Jurkat, Clone E6-1 (cell line): ENCODE measurements at regions not wholly inside any gene's neighbourhood (a gene's known extent, or its start where the extent isn't known, plus 50 kb on each side); places are given as distances from the start of the nearest gene placed in this dataset.
A peak's percentile ranks its signal among the peaks of the same experiment; 100 is the strongest.
"Not testable (repeated sequence)": the region's sequence is repeated elsewhere in the genome, so short reads cannot be mapped to it uniquely, and the experiment has no call there.

Experiments used
- DNase-seq: peaks from one replicate; pipeline ENCODE4 v3.0.0-alpha.2; 2011; ENCODE audit warnings: low read depth, low spot score
- H3K4me3 ChIP-seq: 2 replicates; pipeline ENCODE4 v1.5.1; 2011; ENCODE audit warnings: mild to moderate bottlenecking, low read length, control low read depth, moderate library complexity

DNA sequence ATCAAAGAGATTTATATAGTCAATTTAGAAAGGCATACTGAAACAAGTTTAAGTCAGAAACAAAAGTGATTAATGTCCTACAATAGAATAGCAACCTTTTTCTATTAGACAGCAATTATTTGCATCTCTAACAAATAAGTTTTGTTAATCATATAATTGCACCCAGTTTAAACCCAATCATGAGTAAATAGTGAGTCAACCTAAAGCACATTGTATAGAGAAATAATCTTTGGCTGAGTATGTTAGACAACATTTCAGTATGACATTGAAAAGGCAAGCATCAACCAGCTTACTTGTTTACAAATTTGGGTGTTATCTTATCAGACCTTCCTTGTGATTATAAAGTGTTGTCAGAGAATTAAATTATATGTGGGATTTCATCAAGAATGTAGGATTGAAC, 209.5 kb downstream of the IL15 start:
- no peak overlapping the region for H3K4me3 ChIP-seq
- no peak for DNase-seq

DNA sequence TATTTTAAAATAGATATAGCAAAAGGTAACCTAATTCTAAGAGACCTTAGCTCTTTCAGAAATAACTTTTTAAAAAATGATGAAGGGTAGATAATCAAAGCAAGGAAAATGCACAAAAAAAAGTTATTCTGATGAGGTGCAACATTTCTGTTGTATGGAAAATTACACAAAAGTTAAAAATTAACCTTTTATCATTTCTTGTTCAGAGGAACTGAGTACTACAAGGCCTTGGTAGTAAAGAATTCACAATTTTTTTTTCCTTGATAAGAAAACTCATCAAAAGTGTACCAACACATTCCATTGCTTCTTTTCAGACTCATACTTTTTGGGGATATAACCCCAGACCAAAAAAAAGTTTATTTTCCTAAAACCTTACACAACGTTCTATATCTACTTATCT, 213.0 kb downstream of the IL15 start:
- H3K4me3 ChIP-seq, result no peak overlapping the region
- no peak for DNase-seq

DNA sequence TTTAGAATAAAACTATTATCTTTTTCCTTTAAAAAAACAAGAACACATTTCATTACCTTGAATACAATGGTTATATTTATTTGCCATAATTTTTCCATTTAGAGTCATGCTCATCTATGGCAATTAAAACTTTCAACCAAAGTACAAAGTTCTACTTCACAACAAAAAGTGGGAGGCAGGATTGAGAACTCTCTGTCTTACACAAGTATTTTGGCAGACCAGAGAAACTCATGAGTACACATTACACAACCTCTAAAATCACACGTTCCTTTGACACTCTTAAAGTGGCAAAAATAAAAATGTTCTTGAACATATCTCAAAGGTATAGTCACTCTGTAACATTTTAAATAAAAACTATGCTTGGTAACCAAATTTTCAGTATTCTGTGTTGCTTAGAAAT, 213.4 kb downstream of the IL15 start:
- no peak overlapping the region for H3K4me3 ChIP-seq
- DNase-seq, result no peak

DNA sequence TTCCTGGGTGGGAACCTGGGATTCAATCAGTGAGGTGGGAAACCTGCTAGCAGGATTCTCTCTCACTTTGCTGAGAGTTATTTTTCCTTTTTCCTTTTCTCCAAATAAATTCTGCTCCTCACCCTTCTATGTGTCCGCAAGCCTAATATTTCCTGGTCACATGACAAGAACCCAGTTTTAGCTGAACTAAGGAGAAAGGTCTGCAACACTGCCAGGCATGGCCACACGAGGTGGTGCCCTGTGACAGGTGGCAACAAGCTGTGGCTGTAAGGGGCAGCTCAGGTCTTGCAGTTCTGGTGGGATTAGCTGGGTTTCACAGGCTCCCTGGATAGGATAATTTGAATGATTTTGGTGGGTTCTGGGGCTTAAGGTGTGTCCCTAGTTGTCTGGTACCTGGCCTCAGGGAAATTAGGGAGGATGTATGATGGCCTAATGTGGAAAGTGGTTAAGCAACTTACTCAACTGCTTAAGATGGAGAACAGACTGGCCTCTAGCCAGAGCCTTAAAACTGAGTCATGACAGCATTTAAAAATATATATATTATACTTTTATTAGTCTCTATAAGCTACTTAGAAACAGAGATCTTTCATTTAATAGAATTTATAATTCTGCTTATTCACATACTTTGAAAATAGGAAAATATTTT, 215.0 kb downstream of the IL15 start:
- H3K4me3 ChIP-seq, result no peak overlapping the region
- no peak for DNase-seq

DNA sequence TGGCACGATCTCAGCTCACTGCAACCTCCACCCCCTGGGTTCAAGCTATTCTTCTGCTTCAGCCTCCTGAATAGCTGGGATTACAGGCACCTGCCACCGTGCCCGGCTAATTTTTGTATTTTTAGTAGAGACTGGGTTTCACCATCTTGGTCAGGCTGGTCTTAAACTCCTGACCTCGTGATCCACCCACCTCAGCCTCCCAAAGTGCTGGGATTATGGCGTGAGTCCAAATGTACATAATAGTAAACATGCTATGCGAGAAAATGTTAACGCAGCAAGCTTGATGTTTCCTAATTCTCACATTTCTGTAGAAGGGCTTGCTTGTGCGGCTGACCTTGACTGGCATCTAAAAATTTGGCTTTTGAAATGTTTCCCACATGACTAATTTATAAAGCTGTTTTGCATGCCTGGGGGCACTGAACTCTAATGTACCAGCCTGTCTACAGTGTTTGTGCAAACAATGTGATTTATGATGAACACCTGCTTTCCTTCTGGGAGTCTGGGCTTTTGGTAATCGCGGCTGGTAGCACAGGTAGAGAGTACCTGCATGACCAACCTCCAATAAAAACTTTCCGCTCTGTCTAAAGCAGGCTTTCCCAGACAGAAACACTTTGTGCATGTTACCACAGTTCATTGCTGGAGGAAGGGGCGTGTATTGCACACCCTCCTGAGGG, 216.8 kb downstream of the IL15 start:
- no peak for DNase-seq

DNA sequence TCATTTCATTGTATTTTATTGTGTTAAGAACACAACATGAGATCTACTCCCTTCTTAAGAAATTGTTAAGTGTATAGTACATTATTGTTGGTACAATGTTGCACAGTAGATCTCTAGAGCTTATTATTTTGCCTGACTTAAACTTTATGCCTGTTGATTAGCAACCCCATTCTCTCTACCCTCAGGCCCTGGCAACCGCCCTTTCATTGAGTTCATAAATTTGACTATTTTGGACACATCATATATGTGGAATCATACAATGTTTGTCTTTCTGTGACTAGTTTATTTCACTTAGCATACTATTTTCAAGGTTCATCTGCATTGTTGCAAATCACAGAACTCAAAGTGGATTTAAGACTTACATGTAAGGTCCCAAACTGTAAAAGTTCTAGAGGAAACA, 222.1 kb downstream of the IL15 start:
- no peak overlapping the region for H3K4me3 ChIP-seq
- no peak for DNase-seq

More for the DNA sequence above, 216.8 kb downstream of the IL15 start:
- no peak overlapping the region for H3K4me3 ChIP-seq

DNA sequence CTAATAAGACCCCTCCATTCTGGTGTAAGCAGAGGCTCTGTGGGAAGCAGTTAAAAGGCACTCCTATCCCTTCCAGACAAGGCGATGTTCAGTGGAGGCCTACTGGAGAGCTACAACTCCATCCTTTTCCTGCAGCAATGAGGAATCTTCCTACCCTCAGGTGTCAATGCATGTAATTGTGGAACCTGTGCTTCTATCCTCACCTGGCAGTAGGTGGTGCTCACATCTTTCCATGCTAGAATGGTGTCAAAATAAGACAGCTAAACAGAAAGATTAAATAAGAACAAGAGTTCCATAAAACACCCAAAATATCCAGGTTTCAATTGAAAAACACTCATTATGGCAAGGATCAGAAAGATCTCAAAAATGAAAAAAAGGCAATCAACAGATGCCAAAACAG, 224.6 kb downstream of the IL15 start:
- no peak overlapping the region for H3K4me3 ChIP-seq
- DNase-seq, result peak; percentile 30

DNA sequence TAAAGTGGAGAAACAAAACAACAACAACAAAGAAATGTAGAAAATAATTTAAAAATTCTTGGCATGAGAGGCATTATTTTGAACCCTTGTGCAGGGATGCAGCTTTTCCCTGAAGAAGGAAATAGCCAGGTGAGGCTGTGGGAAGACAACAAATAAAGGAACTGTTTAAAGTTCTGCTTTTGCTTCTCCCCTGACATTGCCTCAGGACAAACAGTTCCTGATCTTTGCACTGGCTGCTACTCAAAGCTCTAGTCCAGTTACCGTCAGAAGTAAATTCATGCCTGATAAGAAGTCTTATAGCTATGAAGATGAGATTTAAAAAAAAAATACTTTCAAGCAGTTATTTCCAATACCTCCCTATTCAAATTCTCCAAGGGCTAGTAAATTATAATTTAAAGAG, 233.8 kb downstream of the IL15 start:
- no peak overlapping the region for H3K4me3 ChIP-seq
- DNase-seq, result no peak

DNA sequence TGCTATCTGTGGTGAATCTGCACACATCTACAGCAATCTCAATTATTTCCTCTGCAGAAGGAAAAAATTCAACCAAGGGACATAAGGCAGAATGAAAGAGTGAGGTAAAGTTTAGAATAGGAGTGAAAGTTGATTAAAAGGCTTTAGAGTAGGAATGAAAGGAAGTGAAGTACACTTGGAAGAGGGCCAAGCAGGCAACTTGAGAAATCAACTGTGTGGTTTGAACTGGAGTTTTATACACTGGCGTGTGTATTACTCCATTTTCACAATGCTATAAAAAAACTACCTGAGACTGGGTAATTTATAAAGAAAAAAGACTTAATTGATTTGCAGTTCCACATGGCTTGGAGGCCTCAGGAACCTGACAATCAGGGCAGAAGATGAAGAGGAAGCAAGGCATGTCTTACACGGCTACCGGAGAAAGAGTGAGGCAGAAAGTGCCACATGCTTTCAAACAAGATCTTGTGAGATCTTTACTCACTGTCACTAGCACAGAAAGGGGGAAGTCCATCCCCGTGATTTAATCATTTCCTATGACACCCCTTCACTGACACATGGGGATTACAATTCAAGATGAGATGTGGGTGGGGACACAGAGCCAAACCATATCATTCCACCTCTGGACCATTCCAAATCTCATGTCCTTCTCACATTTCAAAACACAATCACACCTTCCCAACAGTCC, 234.8 kb downstream of the IL15 start:
- peak; percentile 39 for DNase-seq
- H3K4me3 ChIP-seq, result no peak overlapping the region

DNA sequence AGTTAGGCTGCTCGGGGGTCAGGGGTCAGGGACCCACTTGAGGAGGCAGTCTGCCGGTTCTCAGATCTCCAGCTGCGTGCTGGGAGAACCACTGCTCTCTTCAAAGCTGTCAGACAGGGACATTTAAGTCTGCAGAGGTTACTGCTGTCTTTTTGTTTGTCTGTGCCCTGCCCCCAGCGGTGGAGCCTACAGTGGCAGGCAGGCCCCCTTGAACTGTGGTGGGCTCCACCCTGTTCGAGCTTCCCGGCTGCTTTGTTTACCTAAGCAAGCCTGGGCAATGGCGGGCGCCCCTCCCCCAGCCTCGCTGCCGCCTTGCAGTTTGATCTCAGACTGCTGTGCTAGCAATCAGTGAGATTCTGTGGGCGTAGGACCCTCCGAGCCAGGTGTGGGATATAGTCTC, 246.3 kb downstream of the IL15 start:
- DNase-seq, H3K4me3 ChIP-seq: not testable (repeated sequence)

DNA sequence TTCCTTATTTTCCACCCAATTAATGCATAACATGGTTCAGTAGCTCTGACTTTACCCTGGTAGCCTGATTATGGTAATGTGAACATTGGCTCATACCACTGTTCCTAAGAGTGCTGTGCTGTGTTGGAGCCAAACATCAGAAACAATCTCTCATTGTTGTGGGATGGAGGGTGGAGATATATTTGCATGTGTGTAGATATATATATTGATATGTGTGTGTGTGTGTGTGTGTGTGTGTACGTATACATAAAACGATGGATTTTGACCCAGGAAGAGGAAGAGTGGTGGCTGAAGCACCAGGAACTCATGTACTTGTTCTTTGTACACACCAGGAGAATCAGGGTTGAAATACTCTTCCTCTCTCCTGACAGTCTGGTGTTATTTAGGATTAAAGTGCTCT, 247.7 kb downstream of the IL15 start:
- no peak overlapping the region for H3K4me3 ChIP-seq
- DNase-seq, result no peak

DNA sequence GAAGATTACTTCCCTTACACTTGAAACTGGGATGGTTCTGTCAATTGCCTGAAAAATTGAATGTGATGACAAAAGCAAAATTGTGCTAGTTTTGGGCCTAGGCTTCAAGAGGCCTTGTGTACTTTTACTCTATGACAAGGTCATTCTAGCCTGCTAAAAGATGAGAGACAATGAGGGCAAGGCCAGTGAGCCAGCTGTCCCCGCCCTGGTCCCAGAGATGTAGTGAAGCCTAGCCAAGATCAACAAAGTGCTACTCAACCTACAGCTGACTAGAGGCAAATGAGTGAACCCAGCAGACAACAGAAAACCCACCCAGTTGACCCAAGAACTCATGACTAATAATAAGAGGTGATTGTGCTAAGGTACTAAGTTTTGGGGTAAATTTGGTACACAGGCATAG, 248.7 kb downstream of the IL15 start:
- no peak for DNase-seq
- H3K4me3 ChIP-seq, result no peak overlapping the region

DNA sequence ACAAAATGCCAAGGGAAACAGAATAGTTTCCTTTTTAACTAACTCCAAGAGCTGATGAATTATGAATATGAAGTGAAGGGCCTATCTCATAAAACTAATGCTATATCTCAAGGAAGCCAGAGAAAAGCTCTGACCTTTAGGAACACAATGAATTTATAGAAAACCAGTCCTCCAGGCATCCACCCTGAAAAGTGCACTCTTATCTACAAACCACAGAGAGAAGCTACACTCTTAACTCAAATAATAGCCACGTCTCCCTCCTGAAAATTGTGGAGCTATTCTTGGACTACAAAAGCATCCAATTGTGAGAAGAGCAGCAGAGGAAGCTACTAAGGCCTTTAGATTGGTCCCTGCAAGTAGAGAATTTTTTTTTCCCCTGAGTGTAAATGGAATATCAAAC, 253.9 kb downstream of the IL15 start:
- DNase-seq, result no peak
- H3K4me3 ChIP-seq, result no peak overlapping the region

DNA sequence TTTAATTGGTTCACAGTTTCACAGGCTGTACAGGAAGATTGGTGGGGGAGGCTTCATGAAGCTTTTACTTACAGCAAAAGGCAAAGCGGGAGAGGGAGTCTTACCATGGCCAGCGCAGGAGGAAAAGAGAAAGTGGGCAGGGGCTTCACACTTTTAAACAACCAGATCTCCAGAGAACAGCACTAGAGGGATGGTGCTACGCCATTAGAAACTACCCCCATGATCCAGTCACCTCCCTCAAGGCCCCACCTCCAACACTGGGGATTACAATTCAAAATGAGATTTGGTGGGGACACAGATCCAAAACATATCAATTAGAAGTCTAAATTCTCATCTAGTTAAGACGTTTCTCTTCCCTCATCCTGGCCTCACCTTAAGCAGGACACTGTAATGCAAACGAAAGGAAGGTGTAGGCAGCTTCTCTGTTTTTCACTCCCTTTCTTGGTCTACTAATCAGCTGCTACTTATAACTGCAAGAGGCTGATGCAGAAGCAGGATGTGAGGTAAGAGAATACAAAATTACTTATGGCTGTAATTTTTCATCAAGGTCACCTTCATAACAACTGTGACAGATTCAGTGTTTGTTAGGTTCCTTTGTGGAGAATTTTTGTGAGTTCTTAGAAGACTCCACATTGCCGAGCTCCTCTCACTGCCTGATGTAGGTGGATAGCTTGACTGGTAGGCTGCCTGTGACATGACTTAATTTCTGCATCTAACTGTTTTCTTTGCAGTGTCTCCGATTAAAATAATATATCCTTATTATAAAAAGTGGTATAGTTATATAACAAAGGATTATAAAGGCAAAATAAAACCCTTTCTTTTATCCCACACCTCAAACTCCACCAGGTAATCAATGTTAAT, 255.1 kb downstream of the IL15 start:
- H3K4me3 ChIP-seq, result no peak overlapping the region
- no peak for DNase-seq

DNA sequence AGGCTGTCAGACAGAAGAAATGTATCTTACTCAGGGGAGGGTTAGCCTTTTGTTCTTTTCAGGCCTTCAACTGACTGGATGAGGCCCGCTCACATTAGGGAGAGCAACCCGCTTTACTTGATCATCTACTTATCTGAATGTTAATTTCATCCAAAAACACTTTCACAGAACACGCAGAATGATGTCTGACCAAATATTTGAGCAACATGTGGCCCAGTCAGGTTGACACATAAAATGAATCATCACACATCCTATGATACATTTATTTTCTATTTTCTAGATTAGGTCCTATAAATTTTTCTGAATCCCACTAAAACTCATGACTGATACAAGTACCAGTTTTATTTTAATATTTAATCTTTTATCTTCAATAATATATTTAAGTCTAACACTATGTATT, 260.3 kb downstream of the IL15 start:
- DNase-seq, result no peak
- no peak overlapping the region for H3K4me3 ChIP-seq

DNA sequence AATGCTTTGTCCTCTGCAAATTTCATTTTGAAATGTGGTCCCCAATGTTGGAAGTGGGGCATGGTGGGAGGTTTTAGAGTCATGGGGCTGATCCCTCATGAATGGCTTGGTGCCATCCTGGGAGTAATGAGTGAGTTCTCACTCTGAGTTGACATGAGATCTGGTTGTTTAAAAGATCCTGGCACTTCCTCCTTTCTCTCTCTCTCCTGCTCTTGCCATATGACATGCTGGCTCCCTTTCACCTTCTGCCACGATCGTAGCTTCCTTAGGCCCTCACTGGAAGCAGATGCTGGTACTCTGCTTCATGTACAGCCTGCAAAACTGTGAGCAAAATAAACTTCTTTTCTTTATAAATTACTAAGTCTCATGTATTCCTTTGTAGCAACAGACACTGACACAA, 262.0 kb downstream of the IL15 start:
- no peak for DNase-seq
- H3K4me3 ChIP-seq, result no peak overlapping the region

DNA sequence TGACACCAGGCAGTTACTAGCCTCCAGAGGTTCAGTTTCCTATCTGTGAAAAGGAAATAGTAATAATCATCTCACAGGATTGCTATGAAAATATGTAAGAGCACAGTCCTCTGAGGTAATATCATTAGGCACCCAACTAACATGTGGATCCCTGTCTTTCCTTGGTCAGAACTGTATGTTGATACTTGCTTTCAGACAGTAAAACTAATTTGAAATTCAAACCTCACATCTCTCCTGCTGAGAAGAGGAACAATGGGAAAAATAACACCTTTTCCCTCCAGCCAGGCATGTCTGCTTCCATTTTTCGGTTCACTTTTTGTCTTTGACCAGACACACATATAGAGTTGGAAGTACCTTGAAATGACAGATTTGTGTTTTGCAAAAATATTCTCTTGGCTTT, 262.7 kb downstream of the IL15 start:
- no peak overlapping the region for H3K4me3 ChIP-seq
- no peak for DNase-seq

DNA sequence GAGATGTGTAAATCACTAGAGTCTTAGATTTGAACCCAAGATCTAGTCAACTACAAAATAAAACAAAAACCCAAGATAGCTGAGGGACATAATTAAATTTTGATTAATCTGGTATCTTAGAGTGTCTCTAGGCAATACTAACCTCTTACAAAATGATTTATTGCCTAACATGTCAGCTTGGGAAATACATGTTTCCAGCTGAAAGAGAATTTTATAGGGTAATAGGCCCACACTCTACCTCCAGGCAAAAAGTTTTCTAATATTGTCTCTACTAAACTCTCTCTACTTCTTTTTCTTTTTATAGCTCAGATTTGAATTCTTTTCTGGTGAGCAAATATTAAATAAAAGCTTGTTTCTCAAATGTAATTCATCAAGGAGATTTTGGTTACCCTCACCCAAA, 263.2 kb downstream of the IL15 start:
- no peak for DNase-seq
- H3K4me3 ChIP-seq, result no peak overlapping the region

DNA sequence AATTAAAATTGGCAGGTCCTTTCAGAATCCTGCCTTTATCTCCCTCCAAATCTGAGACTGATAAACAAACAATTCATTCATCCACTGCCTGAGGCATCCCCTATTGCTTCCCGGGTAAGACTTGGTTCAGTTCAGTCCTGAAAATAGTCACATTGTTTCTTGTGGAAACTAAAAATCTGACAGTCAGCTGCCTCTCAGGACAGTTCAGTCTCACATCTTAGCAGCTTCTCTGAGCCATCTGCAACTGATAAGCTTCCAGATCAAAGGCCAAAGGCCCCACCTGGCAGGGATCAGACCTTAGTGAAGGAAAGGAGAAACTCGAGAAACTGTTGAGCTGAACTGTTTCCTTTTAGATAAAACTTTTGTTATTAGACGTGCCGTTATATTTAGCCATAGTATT, 264.5 kb downstream of the IL15 start:
- DNase-seq, result peak; percentile 93
- H3K4me3 ChIP-seq, result no peak overlapping the region

DNA sequence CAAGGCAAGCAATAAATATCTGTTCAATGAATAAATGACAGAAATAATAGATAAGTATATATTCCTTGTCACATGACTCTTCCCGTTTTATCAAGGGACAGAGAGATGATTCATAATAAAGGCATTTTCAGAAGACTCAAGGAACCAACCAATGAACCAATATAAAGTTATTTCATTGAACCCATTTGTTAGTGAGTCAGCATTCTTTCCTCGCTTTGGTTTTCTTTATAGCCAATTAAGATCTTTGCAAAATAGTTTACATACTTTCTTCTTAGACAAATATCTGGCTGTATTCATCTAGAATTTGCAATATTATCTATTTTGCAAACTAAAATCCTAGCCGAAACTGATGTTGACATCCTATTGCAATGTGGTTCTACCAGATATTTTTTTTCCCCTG, 269.4 kb downstream of the IL15 start:
- no peak for DNase-seq
- no peak overlapping the region for H3K4me3 ChIP-seq
